GM12874 (cell line): ENCODE measurements at regions not wholly inside any gene's neighbourhood (a gene's known extent, or its start where the extent isn't known, plus 50 kb on each side); places are given as distances from the start of the nearest gene placed in this dataset.

ENCODE experiments used
- CTCF ChIP-seq: IDR thresholded peaks from 2 replicates; pipeline ENCODE4 v1.5.1; 2011; ENCODE audit warnings: low read depth, mild to moderate bottlenecking, control low read depth, low read length, moderate library complexity; ENCODE audit not compliant: insufficient read depth

GRCh38 chr7:109336531-109336930, 766.9 kb downstream of the DNAJB9 start:
- TF ChIP-seq CTCF = no peak

- no peak for TF ChIP-seq CTCF
Measured at GRCh38 chr7:109343678-109344077, 774.0 kb downstream of the DNAJB9 start.

GRCh38 chr7:109351493-109351892, 781.8 kb downstream of the DNAJB9 start:
- no peak for TF ChIP-seq CTCF

- TF ChIP-seq CTCF = no peak
Measured at GRCh38 chr7:109354000-109354399, 784.3 kb downstream of the DNAJB9 start.

- TF ChIP-seq CTCF = no peak
Measured at GRCh38 chr7:109354552-109354951, 784.9 kb downstream of the DNAJB9 start.

- no peak for TF ChIP-seq CTCF
Measured at GRCh38 chr7:109375823-109376222, 806.1 kb downstream of the DNAJB9 start.

GRCh38 chr7:109376576-109376975, 806.9 kb downstream of the DNAJB9 start:
- TF ChIP-seq CTCF = no peak
